GM23338 (cell line): ENCODE measurements at regions not wholly inside any gene's neighbourhood (a gene's known extent, or its start where the extent isn't known, plus 50 kb on each side); places are given as distances from the start of the nearest gene placed in this dataset.

Source experiments
- CREB1 ChIP-seq: fragments of 250-450 bp; sonication (Bioruptor Pico); IDR thresholded peaks from 2 replicates; pipeline ENCODE4 v1.5.0; 2020; ENCODE audit warnings: low read depth, mild to moderate bottlenecking, moderate library complexity
- ETS1 ChIP-seq: IDR thresholded peaks from 2 replicates; pipeline ENCODE4 v1.6.1; 2016; ENCODE audit warnings: antibody characterized with exemption
- EZH2 ChIP-seq: fragments of 200-600 bp; sonication (generic); IDR thresholded peaks from one replicate; pipeline ENCODE4 v1.8.0; 2017; ENCODE audit warnings: antibody characterized with exemption, mild to moderate bottlenecking, low read depth; ENCODE audit not compliant: unreplicated experiment
- EZH2phosphoT487 ChIP-seq: fragments of 200-600 bp; sonication (generic); IDR thresholded peaks from one replicate; pipeline ENCODE4 v1.8.1; 2018; ENCODE audit warnings: antibody characterized with exemption; ENCODE audit not compliant: unreplicated experiment
- JUNB ChIP-seq: IDR thresholded peaks from one replicate; pipeline ENCODE4 v1.6.1; 2016; ENCODE audit warnings: antibody characterized with exemption; ENCODE audit not compliant: unreplicated experiment
- NANOG ChIP-seq: IDR thresholded peaks from 2 replicates; pipeline ENCODE4 v1.6.1; 2016; ENCODE audit warnings: antibody characterized with exemption, borderline replicate concordance
- POLR2AphosphoS5 ChIP-seq: IDR thresholded peaks from 2 replicates; pipeline ENCODE4 v1.6.1; 2016; ENCODE audit warnings: antibody characterized with exemption, low read depth
- REST ChIP-seq: IDR thresholded peaks from one replicate; pipeline ENCODE4 v1.6.1; 2018; ENCODE audit warnings: antibody characterized with exemption; ENCODE audit not compliant: unreplicated experiment
- STAT1 ChIP-seq: IDR thresholded peaks from one replicate; pipeline ENCODE4 v1.6.1; 2016; ENCODE audit warnings: antibody characterized with exemption; ENCODE audit not compliant: unreplicated experiment
- ZNF114 ChIP-seq: fragments of 250-450 bp; sonication (Bioruptor Pico); IDR thresholded peaks from 2 replicates; pipeline ENCODE4 v1.5.0; 2020; ENCODE audit warnings: mild to moderate bottlenecking, moderate library complexity
- ZNF331 ChIP-seq: fragments of 250-450 bp; sonication (Bioruptor Pico); IDR thresholded peaks from 2 replicates; pipeline ENCODE4 v1.5.0; 2020; ENCODE audit warnings: low read depth, mild to moderate bottlenecking, moderate library complexity
- TF ChIP-seq, protein P1 (sequence below), 2 experiments: fragments of 200-600 bp in 1 of 2; sonication (generic) in 1 of 2; conservative IDR thresholded peaks; 2 replicates each; pipeline versions ENCODE4 v1.5.1 to v1.6.1; 2016 to 2017; ENCODE audit warnings: antibody characterized with exemption in 2 of 2, low read depth in 2 of 2, mild to moderate bottlenecking in 2 of 2, moderate library complexity in 1 of 2

- TF ChIP-seq, protein P1, sequence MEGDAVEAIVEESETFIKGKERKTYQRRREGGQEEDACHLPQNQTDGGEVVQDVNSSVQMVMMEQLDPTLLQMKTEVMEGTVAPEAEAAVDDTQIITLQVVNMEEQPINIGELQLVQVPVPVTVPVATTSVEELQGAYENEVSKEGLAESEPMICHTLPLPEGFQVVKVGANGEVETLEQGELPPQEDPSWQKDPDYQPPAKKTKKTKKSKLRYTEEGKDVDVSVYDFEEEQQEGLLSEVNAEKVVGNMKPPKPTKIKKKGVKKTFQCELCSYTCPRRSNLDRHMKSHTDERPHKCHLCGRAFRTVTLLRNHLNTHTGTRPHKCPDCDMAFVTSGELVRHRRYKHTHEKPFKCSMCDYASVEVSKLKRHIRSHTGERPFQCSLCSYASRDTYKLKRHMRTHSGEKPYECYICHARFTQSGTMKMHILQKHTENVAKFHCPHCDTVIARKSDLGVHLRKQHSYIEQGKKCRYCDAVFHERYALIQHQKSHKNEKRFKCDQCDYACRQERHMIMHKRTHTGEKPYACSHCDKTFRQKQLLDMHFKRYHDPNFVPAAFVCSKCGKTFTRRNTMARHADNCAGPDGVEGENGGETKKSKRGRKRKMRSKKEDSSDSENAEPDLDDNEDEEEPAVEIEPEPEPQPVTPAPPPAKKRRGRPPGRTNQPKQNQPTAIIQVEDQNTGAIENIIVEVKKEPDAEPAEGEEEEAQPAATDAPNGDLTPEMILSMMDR (conservative IDR thresholded peaks at IDR 0.05; ENCODE audit: low read depth in 2 of 2): no peak
- no peak for TF ChIP-seq EZH2
- no peak for TF ChIP-seq CREB1 (CRISPR knock-in tag)
- TF ChIP-seq POLR2AphosphoS5: no peak
- no peak for TF ChIP-seq REST
- TF ChIP-seq EZH2phosphoT487: no peak
- no peak for TF ChIP-seq ETS1
- no peak for TF ChIP-seq ZNF331 (CRISPR knock-in tag)
- TF ChIP-seq JUNB: no peak
- TF ChIP-seq ZNF114: no peak
- TF ChIP-seq STAT1: no peak
- no peak for TF ChIP-seq NANOG
These were observed 412.0 kb upstream of the NR3C2 start for GRCh38 chr4:148854203-148854602.
